OCI-LY7 (cell line): ENCODE measurements at regions not wholly inside any gene's neighbourhood (a gene's known extent, or its start where the extent isn't known, plus 50 kb on each side); places are given as distances from the start of the nearest gene placed in this dataset.

Experiments used
- EZH2phosphoT487 ChIP-seq: fragments of 200-600 bp; sonication (generic); IDR thresholded peaks from 2 replicates; pipeline ENCODE4 v1.6.1; 2018; ENCODE audit warnings: low read depth, borderline replicate concordance, mild to moderate bottlenecking, mixed run types, antibody characterized with exemption, low read length, moderate library complexity, mixed read lengths
- TF ChIP-seq, protein P1 (sequence below): fragments of 200-600 bp; sonication (generic); conservative IDR thresholded peaks from 2 replicates; pipeline ENCODE4 v1.5.1; 2014; ENCODE audit warnings: mild to moderate bottlenecking, antibody characterized with exemption, low read length, moderate library complexity, mixed read lengths

DNA sequence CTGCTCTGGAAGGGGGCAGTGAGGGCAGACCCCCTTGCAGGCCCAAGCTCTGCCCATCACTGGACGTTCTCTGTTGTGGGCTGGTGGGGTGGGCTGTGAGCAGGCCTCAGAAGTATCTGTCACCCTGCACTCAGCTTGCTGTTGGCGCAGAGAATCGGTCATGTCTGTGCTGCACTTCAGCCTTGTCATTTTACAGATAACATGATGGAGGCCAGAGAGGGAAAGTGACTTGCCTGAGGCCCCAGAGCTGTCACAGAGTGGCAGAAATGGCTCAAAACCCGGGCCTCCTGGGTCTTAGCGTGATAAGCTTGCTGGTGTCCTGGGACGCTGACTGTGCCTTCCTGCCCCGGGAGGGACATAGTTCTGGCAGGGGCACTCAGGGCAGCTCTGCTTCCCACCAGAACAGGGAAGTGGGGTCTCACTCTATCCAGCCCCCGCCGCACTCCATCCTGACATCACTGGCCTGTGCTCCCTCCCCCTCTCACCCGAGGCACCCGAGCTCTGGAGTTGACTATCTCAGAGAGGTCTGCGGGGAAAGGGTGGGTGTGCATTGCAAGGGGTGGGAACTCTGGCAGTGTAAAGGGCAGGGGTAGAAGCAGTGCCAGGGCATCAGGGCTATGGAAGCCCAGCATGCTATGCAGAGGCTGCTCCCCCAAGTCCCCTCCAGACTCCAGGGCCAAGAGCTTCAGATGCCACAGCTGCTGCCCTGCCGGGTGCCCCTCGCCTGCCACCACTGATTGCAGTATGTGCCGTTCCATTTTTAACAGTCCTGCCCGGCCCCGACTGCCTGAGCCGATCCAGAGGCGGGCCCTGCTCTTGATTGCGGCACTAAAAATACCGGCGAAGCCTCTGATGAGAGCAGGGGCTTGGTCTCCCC lies 50.4 kb upstream of the NECTIN1 start:
- TF ChIP-seq, protein P1, sequence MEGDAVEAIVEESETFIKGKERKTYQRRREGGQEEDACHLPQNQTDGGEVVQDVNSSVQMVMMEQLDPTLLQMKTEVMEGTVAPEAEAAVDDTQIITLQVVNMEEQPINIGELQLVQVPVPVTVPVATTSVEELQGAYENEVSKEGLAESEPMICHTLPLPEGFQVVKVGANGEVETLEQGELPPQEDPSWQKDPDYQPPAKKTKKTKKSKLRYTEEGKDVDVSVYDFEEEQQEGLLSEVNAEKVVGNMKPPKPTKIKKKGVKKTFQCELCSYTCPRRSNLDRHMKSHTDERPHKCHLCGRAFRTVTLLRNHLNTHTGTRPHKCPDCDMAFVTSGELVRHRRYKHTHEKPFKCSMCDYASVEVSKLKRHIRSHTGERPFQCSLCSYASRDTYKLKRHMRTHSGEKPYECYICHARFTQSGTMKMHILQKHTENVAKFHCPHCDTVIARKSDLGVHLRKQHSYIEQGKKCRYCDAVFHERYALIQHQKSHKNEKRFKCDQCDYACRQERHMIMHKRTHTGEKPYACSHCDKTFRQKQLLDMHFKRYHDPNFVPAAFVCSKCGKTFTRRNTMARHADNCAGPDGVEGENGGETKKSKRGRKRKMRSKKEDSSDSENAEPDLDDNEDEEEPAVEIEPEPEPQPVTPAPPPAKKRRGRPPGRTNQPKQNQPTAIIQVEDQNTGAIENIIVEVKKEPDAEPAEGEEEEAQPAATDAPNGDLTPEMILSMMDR, result no peak
- no peak for TF ChIP-seq EZH2phosphoT487
